ENCODE measurements at regions not wholly inside any gene's neighbourhood (a gene's known extent, or its start where the extent isn't known, plus 50 kb on each side); places are given as distances from the start of the nearest gene placed in this dataset.
"Not testable (repeated sequence)": the region's sequence is repeated elsewhere in the genome, so short reads cannot be mapped to it uniquely, and the experiment has no call there.

GRCh38 chr3:152103257-152103656, 165.5 kb upstream of the MBNL1 start:
- no peak for DNase-seq

GRCh38 chr3:152104847-152105415, 163.8 kb upstream of the MBNL1 start:
- no peak for DNase-seq

- no peak for DNase-seq
Observed at GRCh38 chr3:152105446-152105845, 163.3 kb upstream of the MBNL1 start.

- DNase-seq: no peak
Observed at GRCh38 chr3:152109038-152109437, 159.7 kb upstream of the MBNL1 start.

- no peak for DNase-seq
Observed at GRCh38 chr3:152113413-152113812, 155.3 kb upstream of the MBNL1 start.

- no peak for DNase-seq
Observed at GRCh38 chr3:152113992-152114651, 154.6 kb upstream of the MBNL1 start.

GRCh38 chr3:152120601-152121269, 148.0 kb upstream of the MBNL1 start:
- no peak for DNase-seq

GRCh38 chr3:152121270-152121636, 147.5 kb upstream of the MBNL1 start:
- no peak for DNase-seq

GRCh38 chr3:152122851-152123250, 145.9 kb upstream of the MBNL1 start:
- no peak for DNase-seq

- DNase-seq: no peak
Observed at GRCh38 chr3:152123457-152123856, 145.3 kb upstream of the MBNL1 start.

GRCh38 chr3:152126260-152126659, 142.5 kb upstream of the MBNL1 start:
- no peak for DNase-seq

- no peak for DNase-seq
Observed at GRCh38 chr3:152127058-152127457, 141.7 kb upstream of the MBNL1 start.

GRCh38 chr3:152128356-152128755, 140.4 kb upstream of the MBNL1 start:
- DNase-seq: no peak

- DNase-seq: no peak
Observed at GRCh38 chr3:152139651-152140050, 129.1 kb upstream of the MBNL1 start.

- no peak for DNase-seq
Observed at GRCh38 chr3:152146461-152146860, 122.3 kb upstream of the MBNL1 start.

- DNase-seq: no peak
Observed at GRCh38 chr3:152147748-152148147, 121.0 kb upstream of the MBNL1 start.

GRCh38 chr3:152148579-152148978, 120.2 kb upstream of the MBNL1 start:
- no peak for DNase-seq

GRCh38 chr3:152149832-152150231, 118.9 kb upstream of the MBNL1 start:
- DNase-seq: no peak

GRCh38 chr3:152151216-152151876, 117.4 kb upstream of the MBNL1 start:
- DNase-seq: no peak

- DNase-seq: peak; percentile 34
Observed at GRCh38 chr3:152151877-152152765, 116.6 kb upstream of the MBNL1 start.

- not testable (repeated sequence) for DNase-seq
Observed at GRCh38 chr3:152153115-152153514, 115.6 kb upstream of the MBNL1 start.

- no peak for DNase-seq
Observed at GRCh38 chr3:152155246-152156020, 113.3 kb upstream of the MBNL1 start.

All from NCI-H510A treated with DMSO at 0.1 percent for 48 hours (cell line).